ENCODE measurements at regions not wholly inside any gene's neighbourhood (a gene's known extent, or its start where the extent isn't known, plus 50 kb on each side); places are given as distances from the start of the nearest gene placed in this dataset.
A peak's percentile ranks its signal among the peaks of the same experiment; 100 is the strongest.

DNA sequence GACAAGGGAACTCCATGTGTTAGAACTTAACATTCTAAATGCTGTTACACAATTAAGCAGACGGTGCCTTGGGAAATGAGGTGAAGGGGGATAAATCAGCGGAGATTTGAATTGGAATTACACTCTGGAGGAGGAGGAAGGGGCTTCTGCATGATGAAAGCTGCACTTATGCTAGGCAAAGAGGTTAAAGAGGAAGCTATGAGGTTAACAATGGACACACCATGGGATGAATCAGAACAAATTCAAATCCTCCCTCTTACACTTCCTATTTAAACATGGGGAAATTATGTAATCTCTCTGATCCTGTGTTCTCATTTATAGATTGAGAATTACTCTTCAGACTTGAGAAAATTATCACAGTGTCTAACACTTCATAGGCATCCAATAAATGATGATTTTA is 121.5 kb upstream of the SIX2 start:
- no peaks in the 10 kb centered on the region for H3K36me3 ChIP-seq
- peaks cover 0 to 40% (median 6%) of the 10 kb centered on the region in 6 donors for H3K4me1 ChIP-seq
- H3K27me3 ChIP-seq (replicated peaks in 1 of 7), result no peaks in the 10 kb centered on the region
- intact Hi-C loops (cut with DNase I; ENCODE audit: low total_unique reads), result no loop called here
- WGBS, 5 donors, result 59 to 71% (median 63%) methylated on average over 2 of the region's 2 CpGs
- H3K9me3 ChIP-seq, result no peaks in the 10 kb centered on the region
- TF ChIP-seq, protein P1, sequence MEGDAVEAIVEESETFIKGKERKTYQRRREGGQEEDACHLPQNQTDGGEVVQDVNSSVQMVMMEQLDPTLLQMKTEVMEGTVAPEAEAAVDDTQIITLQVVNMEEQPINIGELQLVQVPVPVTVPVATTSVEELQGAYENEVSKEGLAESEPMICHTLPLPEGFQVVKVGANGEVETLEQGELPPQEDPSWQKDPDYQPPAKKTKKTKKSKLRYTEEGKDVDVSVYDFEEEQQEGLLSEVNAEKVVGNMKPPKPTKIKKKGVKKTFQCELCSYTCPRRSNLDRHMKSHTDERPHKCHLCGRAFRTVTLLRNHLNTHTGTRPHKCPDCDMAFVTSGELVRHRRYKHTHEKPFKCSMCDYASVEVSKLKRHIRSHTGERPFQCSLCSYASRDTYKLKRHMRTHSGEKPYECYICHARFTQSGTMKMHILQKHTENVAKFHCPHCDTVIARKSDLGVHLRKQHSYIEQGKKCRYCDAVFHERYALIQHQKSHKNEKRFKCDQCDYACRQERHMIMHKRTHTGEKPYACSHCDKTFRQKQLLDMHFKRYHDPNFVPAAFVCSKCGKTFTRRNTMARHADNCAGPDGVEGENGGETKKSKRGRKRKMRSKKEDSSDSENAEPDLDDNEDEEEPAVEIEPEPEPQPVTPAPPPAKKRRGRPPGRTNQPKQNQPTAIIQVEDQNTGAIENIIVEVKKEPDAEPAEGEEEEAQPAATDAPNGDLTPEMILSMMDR (IDR thresholded peaks at IDR 0.05 in 8 of 11, conservative IDR thresholded peaks at IDR 0.05 in 3 of 11), result no peak
- TF ChIP-seq POLR2A (IDR thresholded peaks at IDR 0.05), result no peak
- no peak for TF ChIP-seq POLR2AphosphoS5 (IDR thresholded peaks at IDR 0.05)
- no peak for DNase-seq
- no peak overlapping the region for H3K27ac ChIP-seq
- no peak overlapping the region for H3K4me3 ChIP-seq

DNA sequence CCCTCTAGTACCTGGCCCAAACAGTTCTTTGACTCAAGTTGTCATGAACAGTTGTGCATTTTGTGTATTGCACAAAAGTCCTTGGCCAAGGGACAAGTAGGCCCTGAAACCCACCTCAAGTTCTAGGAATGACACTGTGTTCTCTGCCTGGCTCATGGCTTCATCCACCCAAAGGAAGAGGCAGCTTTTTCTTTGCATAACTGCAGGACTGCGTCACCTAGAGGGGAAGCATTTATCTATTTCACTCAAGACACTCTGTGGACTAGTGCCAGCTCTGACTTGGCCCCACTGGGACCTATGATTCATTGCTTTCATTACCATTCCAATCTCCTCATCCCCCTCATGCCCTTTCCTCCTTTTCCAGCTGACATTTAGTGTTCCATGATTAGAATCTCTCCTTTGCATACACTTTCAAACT is 119.3 kb upstream of the SIX2 start:
- no peak for DNase-seq
- Histone ChIP-seq H3K27me3 (replicated peaks in 1 of 7) (no peaks in the 10 kb centered on the region), H3K4me1 (peaks cover 0 to 23% (median 3%) of the 10 kb centered on the region in 6 donors), H3K9me3 (no peaks in the 10 kb centered on the region), H3K36me3 (no peaks in the 10 kb centered on the region), H3K4me3 (no peak overlapping the region), H3K27ac (peak overlapping the region in 4 of 8 donors; percentile 9 to 28 (median 12))
- TF ChIP-seq POLR2AphosphoS5 (IDR thresholded peaks at IDR 0.05), result peak in 1 of 3 donors; percentile 49
- no peak for TF ChIP-seq POLR2A (IDR thresholded peaks at IDR 0.05)
- intact Hi-C loops (cut with DNase I; ENCODE audit: low total_unique reads), result no loop called here
- 46 to 63% (median 50%) methylated on average over 1 of the region's 1 CpG for WGBS, 5 donors

DNA sequence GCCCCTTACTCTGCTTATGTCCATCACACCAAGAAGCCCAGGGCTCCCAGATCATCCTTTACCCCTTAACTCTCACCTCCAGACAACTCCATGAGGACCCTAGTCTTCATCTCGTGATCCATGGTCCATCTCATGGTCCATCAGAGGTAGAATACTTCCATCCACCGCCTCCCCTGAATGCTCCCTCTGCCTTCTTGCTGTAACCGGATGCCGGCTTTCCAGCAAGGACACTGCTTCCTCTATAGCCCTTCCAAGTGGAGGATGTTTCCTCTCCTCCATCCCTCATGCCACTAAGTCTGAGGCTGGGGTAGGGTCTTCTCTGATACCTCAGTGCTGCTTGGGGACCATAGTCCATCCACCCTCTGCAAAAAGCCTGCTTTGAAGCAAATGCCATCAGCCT is 118.6 kb upstream of the SIX2 start:
- no peak for TF ChIP-seq POLR2AphosphoS5 (IDR thresholded peaks at IDR 0.05)
- TF ChIP-seq, protein P1 (IDR thresholded peaks at IDR 0.05 in 8 of 11, conservative IDR thresholded peaks at IDR 0.05 in 3 of 11), result no peak
- no peak for TF ChIP-seq POLR2A (IDR thresholded peaks at IDR 0.05)
- intact Hi-C loops (cut with DNase I; ENCODE audit: low total_unique reads), result no loop called here
- Histone ChIP-seq H3K9me3 (no peaks in the 10 kb centered on the region), H3K36me3 (no peaks in the 10 kb centered on the region), H3K27ac (peak overlapping the region in 4 of 8 donors; percentile 9 to 28 (median 12)), H3K27me3 (replicated peaks in 1 of 7) (no peaks in the 10 kb centered on the region), H3K4me1 (peaks cover 0 to 23% (median 3%) of the 10 kb centered on the region in 6 donors), H3K4me3 (no peak overlapping the region)
- no peak for DNase-seq
- WGBS, 5 donors, result 81 to 94% (median 85%) methylated on average over 4 of the region's 4 CpGs

DNA sequence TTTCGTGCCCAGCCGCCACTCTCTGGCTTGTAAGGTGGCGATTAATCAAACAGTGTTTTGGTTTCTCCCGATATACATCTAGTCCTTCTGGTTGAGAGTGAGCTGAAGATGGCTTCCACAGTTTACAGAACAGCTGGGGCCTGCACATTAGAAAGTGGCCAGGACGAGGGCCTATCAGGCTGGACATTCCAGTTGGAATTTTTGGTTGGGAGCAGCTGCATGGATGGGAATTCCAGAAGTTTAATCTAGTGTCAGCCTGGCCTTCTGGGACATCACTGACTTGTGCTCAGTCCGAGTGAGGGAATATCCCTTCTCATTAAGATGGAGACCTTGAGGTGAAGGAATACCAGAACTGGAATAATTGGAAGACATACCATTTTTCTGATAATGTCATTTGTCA is 118.1 kb upstream of the SIX2 start:
- no peaks in the 10 kb centered on the region for H3K27me3 ChIP-seq (replicated peaks in 1 of 7)
- TF ChIP-seq, protein P1 (IDR thresholded peaks at IDR 0.05 in 8 of 11, conservative IDR thresholded peaks at IDR 0.05 in 3 of 11), result no peak
- TF ChIP-seq POLR2AphosphoS5 (IDR thresholded peaks at IDR 0.05) (no peak), POLR2A (IDR thresholded peaks at IDR 0.05) (no peak)
- H3K4me3 ChIP-seq, result no peak overlapping the region
- intact Hi-C loops (cut with DNase I; ENCODE audit: low total_unique reads), result no loop called here
- peaks cover 0 to 19% (median 3%) of the 10 kb centered on the region in 6 donors for H3K4me1 ChIP-seq
- H3K9me3 ChIP-seq, result no peaks in the 10 kb centered on the region
- H3K27ac ChIP-seq, result no peak overlapping the region
- H3K36me3 ChIP-seq, result no peaks in the 10 kb centered on the region
- 84 to 92% (median 87%) methylated on average over 6 of the region's 6 CpGs for WGBS, 5 donors
- no peak for DNase-seq

DNA sequence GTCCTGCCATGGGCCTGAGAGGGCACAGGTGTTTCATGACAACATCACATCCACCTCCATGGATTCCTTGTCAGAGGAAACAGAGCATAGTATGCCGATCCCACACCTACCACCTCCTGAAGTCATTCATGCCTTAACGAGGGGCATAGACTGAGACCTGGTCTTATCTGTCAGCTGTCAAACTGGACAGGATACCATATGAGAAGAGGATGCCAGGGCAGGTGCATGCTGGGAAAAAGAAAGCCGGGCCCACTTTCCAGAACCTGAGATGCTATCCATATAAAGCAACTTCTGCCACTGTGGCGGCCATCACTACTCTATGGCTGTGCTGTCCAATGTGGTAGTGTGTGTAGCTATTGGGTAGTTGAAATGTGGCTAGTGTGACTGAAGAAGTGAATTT is 116.0 kb upstream of the SIX2 start:
- no peaks in the 10 kb centered on the region for H3K27me3 ChIP-seq (replicated peaks in 1 of 7)
- H3K27ac ChIP-seq, result no peak overlapping the region
- no peaks in the 10 kb centered on the region for H3K36me3 ChIP-seq
- no peak overlapping the region for H3K4me3 ChIP-seq
- no peak for DNase-seq
- no peaks in the 10 kb centered on the region for H3K9me3 ChIP-seq
- TF ChIP-seq POLR2AphosphoS5 (IDR thresholded peaks at IDR 0.05) (no peak), POLR2A (IDR thresholded peaks at IDR 0.05) (no peak)
- TF ChIP-seq, protein P1 (IDR thresholded peaks at IDR 0.05 in 8 of 11, conservative IDR thresholded peaks at IDR 0.05 in 3 of 11), result no peak
- intact Hi-C loops (cut with DNase I; ENCODE audit: low total_unique reads), result no loop called here
- 86 to 95% (median 90%) methylated on average over 4 of the region's 4 CpGs for WGBS, 5 donors
- peaks cover 0 to 6% (median 0%) of the 10 kb centered on the region in 6 donors for H3K4me1 ChIP-seq

Data from spleen (tissue), 11 donors.